B cell (primary cell): ENCODE measurements at regions not wholly inside any gene's neighbourhood (a gene's known extent, or its start where the extent isn't known, plus 50 kb on each side); places are given as distances from the start of the nearest gene placed in this dataset.
"Not testable (repeated sequence)": the region's sequence is repeated elsewhere in the genome, so short reads cannot be mapped to it uniquely, and the experiment has no call there.

Source experiments
- EZH2 ChIP-seq: IDR thresholded peaks from 2 replicates; pipeline ENCODE4 v1.6.1; 2012; ENCODE audit warnings: borderline replicate concordance, low read depth, mild to moderate bottlenecking, moderate library complexity, low read length; ENCODE audit not compliant: insufficient read depth, poor library complexity, severe bottlenecking
- TF ChIP-seq, protein P1 (sequence below): fragments of 200-600 bp; IDR thresholded peaks from one replicate; pipeline ENCODE4 v1.8.0; 2022; ENCODE audit warnings: antibody characterized with exemption, mild to moderate bottlenecking

DNA sequence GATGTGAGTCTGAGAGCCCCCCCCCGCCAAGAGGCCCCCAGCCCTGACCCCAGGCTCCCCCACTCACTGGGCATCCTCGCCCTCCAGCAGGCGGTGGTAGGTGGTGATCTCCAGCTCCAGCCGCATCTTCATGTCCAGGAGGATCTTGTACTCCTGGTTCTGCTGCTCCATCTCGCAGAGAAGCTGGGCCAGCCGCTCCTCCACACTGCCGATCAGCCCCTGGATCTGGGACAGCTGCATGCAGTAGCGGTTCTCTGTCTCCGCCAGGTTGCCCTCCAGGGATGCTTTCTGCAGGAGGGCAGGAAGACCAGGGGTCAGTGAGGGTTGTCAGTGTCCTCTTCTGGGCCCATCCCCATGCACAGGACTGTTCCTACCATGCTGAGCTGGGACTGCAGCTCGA lies 130.0 kb downstream of the TNFRSF13B start:
- TF ChIP-seq, protein P1, sequence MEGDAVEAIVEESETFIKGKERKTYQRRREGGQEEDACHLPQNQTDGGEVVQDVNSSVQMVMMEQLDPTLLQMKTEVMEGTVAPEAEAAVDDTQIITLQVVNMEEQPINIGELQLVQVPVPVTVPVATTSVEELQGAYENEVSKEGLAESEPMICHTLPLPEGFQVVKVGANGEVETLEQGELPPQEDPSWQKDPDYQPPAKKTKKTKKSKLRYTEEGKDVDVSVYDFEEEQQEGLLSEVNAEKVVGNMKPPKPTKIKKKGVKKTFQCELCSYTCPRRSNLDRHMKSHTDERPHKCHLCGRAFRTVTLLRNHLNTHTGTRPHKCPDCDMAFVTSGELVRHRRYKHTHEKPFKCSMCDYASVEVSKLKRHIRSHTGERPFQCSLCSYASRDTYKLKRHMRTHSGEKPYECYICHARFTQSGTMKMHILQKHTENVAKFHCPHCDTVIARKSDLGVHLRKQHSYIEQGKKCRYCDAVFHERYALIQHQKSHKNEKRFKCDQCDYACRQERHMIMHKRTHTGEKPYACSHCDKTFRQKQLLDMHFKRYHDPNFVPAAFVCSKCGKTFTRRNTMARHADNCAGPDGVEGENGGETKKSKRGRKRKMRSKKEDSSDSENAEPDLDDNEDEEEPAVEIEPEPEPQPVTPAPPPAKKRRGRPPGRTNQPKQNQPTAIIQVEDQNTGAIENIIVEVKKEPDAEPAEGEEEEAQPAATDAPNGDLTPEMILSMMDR: not testable (repeated sequence)
- TF ChIP-seq EZH2: not testable (repeated sequence)
